Kasumi-1 (cell line): ENCODE measurements at regions not wholly inside any gene's neighbourhood (a gene's known extent, or its start where the extent isn't known, plus 50 kb on each side); places are given as distances from the start of the nearest gene placed in this dataset.

Experiments used
- DNase-seq, 2 experiments: peaks; one replicate each; lab custom pipeline; 2025; lab: John Stamatoyannopoulos, UW

DNA sequence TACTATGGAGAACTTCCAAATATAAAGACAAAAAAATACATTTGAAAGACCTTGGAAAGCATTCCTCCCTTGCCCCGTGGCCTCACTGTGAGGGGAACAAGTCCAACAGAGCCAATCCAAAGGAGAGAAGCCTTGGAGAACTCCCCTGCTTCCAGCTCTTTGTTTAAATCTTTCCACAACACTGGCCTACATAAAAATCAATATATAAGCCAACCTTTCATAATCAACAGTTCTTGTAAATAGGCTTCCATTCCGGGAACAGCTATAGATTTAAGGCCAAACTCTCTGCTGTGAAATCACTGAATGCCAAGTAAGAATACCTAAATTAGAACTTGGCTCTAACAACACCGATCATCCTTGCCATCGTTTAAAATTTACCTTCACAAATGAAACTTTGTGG is 242.1 kb downstream of the HACE1 start:
- no peak for DNase-seq

DNA sequence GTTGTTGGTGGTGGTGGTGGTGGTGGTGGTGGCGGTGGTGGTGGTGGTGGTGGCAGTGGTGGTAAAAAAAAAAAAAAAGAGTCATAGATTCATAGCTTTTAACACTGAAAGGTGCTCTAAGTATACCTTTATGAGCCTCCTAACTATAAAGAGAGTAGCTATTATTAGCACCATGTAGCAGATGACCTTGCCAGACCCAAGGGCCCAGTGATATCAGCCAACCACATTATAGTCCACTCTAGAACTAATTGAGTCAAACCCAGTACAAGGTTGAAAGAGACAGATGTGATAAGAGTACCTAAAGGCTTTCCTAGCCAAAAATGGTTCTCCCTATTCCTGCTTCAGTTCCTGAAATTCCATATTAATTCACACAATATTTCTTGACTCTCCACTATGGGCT is 245.3 kb downstream of the HACE1 start:
- DNase-seq = no peak

DNA sequence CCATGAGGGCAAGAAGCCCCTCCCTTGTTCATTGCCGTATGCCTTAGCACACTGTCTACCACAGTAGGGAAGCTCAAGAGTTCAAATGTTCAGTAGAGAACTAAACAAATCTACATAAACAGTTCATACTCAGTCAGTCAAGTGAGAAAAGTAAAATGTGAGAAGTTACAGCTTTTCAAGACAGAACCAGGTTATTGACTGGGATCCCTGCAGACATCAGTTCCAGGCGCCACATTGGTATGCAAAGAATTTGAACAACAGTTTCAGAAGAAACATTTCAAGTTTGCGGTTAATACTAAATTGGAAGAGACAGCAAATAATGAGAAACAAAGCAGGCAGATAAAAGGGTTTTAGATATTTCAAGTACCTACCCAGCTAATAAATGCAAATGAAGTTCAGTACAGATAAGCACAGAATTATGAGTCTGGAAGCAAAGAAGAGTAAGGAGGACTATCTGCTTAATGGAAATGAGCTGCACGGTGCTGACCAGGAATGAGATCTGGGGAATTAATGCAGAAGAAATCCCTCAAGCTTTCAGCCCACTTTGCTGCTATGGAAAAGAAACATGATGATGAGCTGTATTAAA is 246.2 kb downstream of the HACE1 start:
- DNase-seq = no peak

GRCh38 chr6:104612541-104612940 is 247.2 kb downstream of the HACE1 start:
- DNase-seq = no peak

GRCh38 chr6:104608101-104608500 is 251.6 kb downstream of the HACE1 start:
- no peak for DNase-seq

GRCh38 chr6:104607501-104607900 is 252.2 kb downstream of the HACE1 start:
- no peak for DNase-seq

DNA sequence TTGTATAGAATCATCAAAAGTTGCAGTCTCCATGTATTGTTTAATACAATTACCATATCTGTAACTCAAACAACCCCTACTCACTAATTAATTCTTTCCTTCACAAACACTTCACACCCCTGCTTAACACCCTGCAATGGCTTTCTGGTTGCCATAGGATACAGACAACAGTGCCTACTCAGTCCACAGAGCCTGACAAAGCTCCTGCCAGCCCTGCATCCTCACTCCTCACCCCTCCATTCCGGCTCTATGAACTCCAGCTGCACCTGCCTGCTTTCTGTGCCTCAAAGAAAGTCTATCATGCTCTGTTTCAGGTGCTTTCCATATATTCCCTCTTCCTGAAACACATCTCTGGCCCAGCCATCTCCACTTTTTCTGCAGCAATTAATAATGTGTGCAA is 253.4 kb downstream of the HACE1 start:
- DNase-seq = no peak

DNA sequence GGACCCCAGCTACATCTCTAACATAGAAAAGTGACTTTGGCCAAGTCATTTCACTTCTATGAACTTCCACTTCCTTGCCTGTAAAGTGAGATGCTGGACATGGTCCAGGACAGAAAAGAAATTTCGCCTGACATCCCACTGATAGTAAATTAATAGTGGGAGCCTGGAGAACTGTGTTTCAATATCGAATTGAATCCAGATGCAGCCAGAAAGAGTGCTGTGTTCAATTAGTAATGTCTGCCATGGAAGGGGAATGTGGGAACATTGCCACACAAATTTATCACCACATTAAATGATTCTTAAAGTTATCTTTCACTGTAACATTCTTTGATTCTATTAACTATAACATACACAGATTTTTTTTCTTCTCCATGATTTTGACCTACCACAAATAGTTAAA is 255.0 kb downstream of the HACE1 start:
- DNase-seq = no peak

DNA sequence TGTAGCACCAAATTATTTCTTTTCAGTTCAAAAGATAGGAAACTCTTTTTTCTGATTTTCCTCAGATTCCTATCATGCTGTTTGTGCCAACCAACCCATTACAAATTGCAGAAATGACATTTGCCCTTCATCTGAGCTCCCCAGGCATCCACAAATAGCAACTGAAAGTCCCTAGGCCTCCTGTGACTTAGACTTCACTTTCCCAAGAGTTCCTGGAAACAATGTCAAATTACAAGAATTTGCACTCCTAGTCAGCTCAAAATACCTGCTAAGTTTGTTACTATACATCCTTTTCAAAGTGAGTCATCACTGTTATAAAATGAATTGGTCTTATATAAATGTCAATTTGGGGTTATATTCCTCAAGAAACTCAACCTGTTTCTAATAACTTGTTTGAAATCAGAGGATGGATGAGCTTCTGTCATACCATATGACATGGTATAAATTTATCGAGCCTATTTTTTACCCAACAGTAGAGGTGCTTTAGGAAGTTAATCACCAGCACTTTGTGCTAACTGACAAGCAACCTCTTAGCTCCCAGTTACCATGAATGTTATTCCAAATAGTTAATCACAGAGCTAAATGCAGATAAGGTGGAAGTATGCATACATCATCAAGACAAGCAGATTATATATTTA is 256.5 kb downstream of the HACE1 start:
- no peak for DNase-seq

DNA sequence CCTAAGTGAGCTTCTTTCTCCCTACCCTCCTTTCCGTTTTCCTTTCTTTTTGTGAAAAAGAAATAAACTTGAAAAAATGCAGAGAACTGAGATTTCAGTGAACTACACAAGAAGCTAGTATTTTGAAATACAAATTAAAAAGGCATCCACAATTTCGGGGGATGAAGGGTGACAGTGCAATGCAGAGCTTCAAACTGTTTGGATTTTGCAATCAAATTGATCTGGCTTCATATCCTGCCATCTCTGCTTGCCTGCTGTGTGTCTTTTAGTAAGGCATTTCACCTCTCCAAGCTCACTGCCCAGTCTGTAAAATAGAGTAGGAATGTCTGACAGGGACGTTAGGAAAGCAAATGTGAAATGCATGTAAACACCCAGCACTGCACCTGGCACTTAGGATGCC is 258.0 kb downstream of the HACE1 start:
- no peak for DNase-seq

DNA sequence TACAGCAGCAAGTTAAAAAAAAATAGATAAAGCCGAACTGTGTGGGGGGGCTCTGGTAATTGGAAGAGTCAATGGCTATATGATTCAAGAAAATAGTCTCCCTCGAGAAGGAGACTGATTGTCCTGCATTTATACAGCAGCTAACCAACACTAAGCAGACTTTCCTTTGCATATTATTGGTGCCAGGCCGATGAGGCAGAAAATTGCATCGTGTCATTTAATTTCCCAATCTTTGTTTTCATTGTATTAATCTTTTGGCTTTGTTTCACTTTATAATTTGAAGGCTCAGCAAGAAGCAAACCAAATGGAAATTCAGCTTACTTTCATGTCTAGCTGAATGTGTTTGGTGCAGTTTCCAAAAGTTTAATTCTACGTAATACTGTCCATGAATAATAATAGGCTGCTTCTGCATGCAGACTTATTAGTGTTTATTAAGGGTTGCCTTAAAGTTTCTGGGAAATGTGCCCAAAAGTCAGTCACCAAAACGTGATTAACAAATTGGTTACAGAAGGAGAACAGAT is 258.5 kb downstream of the HACE1 start:
- DNase-seq = no peak

- no peak for DNase-seq
Measured at GRCh38 chr6:104600639-104600931, 259.1 kb downstream of the HACE1 start.

DNA sequence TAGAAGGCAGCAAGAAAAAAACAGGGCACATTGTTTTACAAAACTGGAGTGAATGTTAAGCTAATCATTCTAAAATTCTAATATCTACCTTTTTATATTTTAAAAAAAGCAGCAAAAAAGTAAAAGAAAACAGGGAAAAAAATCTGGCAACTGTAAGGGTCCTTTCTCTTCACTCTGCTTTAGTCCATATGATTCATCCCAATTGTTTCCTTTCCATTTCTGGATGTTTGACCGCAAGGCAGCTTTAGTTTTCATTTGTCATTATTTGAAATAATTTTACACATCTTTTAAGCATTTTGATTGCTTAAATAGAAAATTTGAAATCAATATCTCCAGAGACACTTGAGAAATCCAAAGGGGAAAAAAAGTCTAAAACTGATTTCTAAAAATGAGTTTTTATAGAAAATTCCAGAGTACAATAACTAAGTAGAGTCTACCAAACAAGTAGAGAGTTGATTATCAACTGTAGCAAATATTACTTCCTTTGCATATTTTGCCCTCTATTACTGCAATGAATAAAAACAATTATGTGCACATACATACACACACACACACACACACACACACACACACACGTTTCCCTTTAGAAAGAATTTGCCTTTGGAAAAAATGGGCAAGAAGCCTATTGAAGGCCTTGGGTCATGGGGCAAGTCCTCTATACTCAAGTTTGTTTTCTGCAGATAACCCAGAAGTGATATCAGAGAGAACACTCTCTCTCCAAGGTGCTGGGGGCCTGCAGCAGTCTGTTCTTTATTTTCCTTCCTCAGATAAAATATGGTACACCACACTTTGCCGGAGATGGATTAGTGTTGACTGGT is 259.7 kb downstream of the HACE1 start:
- no peak for DNase-seq

- no peak for DNase-seq
Measured at GRCh38 chr6:104597541-104598050, 262.1 kb downstream of the HACE1 start.

DNA sequence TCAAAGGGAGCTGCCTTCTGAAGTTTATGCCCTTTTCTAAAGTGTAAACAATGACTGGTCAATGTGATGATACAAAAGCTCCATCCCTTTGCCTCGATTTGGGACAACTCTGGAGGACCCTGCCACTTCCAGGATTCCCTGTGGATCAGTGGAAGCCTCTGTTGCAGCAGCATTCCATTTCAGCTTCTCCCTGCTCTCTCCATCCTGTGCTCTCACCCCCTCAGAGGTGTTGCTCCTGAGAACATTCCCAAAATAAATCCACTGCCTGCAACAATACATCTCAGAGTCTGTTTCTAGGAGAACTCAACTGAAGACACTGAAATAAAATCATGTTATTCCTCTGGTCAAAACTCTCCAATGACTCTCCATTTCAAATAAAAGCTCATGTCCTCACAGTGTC is 263.6 kb downstream of the HACE1 start:
- no peak for DNase-seq

DNA sequence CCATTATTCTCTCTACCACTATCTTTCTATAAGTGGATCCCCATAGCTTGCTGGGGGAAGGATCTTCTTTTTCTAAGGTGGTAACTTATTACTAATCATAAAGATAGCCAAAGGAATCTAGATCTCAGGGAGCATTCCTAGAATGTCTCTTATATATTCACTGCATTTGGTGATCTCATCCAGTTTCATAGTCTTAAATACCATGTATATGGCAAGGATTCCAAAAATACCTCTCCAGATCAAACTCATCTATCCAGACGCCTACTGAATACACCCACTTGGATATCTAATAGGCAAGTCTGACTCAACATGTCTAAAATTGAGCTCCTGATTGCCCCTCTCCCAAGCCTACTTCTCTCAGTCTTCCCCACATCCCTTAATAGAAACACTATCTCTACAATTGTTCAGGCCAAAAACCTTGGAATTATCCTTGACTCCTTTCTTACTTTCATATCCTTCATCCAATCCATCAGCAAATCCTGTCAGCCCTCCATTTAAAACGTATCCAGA is 264.4 kb downstream of the HACE1 start:
- DNase-seq = no peak

GRCh38 chr6:104591573-104592334 is 268.0 kb downstream of the HACE1 start:
- no peak for DNase-seq

- DNase-seq = no peak
Measured at GRCh38 chr6:104589940-104590339, 269.8 kb downstream of the HACE1 start.

DNA sequence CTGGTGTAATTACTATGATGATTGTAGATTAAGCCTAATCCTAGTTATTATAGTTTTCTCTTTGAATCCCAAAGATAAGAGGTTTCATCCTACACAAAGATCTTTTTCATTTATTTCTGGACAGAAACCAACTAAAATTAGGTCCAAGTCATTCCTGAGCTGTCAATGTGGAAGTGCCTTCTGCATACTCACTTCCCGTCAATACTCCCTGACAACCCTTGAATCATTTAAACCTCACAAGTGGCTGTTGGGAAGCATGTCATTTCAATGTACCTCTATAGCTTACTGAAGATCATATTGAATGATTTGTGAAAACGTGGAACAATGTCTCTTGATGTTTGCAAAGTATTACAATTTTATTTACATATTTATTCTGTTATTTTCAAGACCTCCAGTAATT is 274.1 kb downstream of the HACE1 start:
- no peak for DNase-seq

GRCh38 chr6:104580452-104580851 is 279.3 kb downstream of the HACE1 start:
- DNase-seq = no peak

DNA sequence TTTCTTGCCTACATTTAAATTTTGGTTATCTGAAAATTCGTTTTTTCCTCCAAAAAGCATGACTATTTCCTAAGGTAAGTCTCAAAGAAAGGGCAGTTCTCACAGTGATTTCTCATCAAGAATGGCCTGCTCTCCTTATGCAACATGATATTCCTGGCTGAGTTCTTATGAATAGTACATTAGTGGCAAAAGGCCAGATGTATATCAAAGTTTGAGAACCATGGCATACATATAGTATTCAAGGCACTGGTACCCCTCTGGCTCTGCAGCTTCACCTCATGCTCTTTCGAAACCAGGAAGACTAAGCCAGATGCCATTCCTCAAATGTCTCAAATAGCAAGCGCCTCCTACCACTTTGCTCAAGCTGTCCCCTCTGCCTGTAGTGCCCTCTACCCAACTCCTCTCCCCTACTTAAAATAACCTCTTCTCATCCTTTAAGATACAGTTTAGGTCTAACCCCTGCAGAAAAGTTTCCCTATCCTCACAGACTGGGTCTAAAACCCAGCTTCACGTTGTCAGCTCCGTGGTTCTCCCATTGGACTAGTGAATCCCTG is 280.3 kb downstream of the HACE1 start:
- DNase-seq = no peak

DNA sequence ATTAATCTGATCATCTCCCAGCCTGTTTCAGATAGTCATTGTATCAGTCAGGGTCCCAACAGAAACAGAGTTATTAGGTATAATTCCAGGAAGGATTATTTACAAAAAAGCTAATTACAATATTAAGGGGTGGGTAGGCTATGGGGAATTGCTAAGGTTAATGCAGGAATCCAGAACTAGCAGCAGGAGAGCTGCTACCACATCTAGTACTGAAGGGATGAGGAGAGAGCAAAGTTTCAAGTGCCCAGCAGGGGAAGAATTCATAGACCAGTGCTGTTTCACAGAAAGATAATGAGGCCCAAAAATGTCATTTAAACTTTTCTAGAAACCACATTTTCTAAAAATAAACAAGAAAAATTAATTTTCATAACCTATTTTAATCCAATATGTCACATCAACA is 284.2 kb downstream of the HACE1 start:
- DNase-seq = no peak
